ENCODE measurements at regions not wholly inside any gene's neighbourhood (a gene's known extent, or its start where the extent isn't known, plus 50 kb on each side); places are given as distances from the start of the nearest gene placed in this dataset.

DNA sequence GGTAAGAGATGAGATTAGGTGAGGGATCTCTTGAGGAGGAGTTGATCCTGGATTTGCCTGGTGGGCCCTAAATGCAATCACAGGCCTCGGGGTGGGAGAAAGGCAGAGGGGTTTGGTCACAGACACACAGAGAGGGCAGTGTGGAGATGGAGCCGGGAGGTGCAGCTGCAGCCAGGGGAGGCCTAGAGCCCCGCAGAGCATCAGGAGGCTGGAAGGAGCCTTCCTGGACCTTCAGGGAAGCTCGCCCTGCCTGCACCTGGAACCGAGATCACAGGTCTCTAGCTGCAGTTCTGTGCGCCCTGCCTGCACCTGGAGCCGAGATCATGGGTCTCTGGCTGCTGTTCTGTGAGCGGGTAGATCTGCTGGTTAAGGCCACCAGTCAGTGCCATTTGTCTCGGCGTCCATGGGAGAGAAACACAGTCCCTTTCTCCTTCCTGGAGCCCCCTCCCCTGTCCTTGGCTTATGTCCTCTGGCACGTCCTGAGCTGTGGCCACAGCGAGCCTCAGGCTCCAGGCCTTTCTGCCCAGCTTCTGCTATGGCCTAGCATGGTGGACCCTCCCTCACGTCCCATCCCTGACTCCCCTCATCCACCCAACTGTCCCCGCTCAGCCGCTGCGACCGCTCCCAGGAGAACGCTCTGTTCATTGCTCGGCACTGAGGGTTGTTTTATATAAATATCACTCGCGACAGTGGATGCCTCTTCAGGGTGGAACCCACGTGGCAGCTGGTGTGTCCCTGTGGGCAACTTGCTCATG, 112.0 kb downstream of the DACT2 start:
- no peak for TF ChIP-seq EP300 (IDR thresholded peaks at IDR 0.05)
- no peak for TF ChIP-seq CTCF (IDR thresholded peaks at IDR 0.05)
- no peak for TF ChIP-seq POLR2A (IDR thresholded peaks at IDR 0.05)

All from ovary (tissue), 3 donors.